A549 (cell line): ENCODE measurements at regions not wholly inside any gene's neighbourhood (a gene's known extent, or its start where the extent isn't known, plus 50 kb on each side); places are given as distances from the start of the nearest gene placed in this dataset.

Source experiments
- ZC3H11A ChIP-seq: fragments of 450-650 bp; IDR thresholded peaks from 2 replicates; pipeline ENCODE4 v1.6.1; 2014; ENCODE audit warnings: antibody characterized with exemption, mild to moderate bottlenecking
- TF ChIP-seq, protein P1 (sequence below): fragments of >200 bp; sonication (Bioruptor Twin); formaldehyde crosslinking; IDR thresholded peaks from 3 replicates; pipeline ENCODE4 v1.5.1; 2016

DNA sequence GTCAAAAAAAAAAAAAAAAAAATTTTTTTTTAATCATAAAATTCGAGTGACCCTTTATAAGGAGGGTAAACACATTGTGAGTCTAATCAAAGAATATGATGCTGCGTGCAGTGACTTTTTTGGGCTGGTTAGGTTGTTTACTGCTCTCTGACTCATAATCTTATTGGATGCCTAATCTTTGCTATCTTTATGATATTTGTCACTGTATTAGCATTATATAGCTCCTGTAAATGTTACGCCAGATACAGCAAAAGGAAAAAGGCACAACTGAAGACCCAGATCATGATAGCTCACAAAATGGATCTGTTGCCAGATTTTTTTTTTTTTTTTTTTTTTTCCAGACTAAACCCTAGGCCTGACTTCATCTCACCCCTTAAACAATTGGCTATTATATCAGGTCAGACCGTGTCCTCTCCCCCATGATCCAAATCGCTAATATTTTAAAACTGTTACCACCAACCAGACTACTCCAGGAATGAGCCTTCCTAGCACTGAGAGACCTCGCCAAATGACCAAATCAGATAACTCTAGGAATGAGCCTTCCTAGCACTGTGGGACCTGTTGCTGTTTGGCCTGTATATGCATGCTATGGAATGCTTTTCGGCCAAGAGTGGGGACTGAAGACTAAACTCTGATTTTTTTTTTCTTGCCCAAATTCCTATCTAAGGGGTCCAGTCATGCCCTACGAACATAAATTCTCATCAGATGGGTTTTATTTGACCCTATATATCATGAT is 131.7 kb upstream of the MYO10 start:
- TF ChIP-seq ZC3H11A = no peak
- TF ChIP-seq, protein P1, sequence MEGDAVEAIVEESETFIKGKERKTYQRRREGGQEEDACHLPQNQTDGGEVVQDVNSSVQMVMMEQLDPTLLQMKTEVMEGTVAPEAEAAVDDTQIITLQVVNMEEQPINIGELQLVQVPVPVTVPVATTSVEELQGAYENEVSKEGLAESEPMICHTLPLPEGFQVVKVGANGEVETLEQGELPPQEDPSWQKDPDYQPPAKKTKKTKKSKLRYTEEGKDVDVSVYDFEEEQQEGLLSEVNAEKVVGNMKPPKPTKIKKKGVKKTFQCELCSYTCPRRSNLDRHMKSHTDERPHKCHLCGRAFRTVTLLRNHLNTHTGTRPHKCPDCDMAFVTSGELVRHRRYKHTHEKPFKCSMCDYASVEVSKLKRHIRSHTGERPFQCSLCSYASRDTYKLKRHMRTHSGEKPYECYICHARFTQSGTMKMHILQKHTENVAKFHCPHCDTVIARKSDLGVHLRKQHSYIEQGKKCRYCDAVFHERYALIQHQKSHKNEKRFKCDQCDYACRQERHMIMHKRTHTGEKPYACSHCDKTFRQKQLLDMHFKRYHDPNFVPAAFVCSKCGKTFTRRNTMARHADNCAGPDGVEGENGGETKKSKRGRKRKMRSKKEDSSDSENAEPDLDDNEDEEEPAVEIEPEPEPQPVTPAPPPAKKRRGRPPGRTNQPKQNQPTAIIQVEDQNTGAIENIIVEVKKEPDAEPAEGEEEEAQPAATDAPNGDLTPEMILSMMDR = no peak
